SK-N-SH treated with all-trans-retinoic acid at 6 μM for 48 hours (cell line): ENCODE measurements at regions not wholly inside any gene's neighbourhood (a gene's known extent, or its start where the extent isn't known, plus 50 kb on each side); places are given as distances from the start of the nearest gene placed in this dataset.

Experiments
- BACH2 ChIP-seq: fragments of 250-450 bp; sonication (Bioruptor Pico); IDR thresholded peaks from 2 replicates; pipeline ENCODE4 v1.9.0; 2021; ENCODE audit warnings: mild to moderate bottlenecking, borderline replicate concordance
- RARB ChIP-seq: fragments of 250-450 bp; sonication (Bioruptor Pico); IDR thresholded peaks from 2 replicates; pipeline ENCODE4 v1.8.0; 2021; ENCODE audit warnings: mild to moderate bottlenecking, moderate library complexity
- ZC3H10 ChIP-seq: fragments of 250-450 bp; sonication (Bioruptor Pico); IDR thresholded peaks from 2 replicates; pipeline ENCODE4 v1.5.1; 2021; ENCODE audit warnings: mild to moderate bottlenecking, moderate library complexity
- ZFP3 ChIP-seq: fragments of 250-450 bp; sonication (Bioruptor Pico); IDR thresholded peaks from 2 replicates; pipeline ENCODE4 v1.5.0; 2020; ENCODE audit warnings: mild to moderate bottlenecking, moderate library complexity
- ZFP30 ChIP-seq: fragments of 450-650 bp; formaldehyde crosslinking; IDR thresholded peaks from 2 replicates; pipeline ENCODE4 v1.5.0; 2022; ENCODE audit warnings: mild to moderate bottlenecking, moderate library complexity
- TF ChIP-seq, protein P1 (sequence below): fragments of 250-450 bp; sonication (Bioruptor Pico); IDR thresholded peaks from 2 replicates; pipeline ENCODE4 v1.5.1; 2020; ENCODE audit warnings: low read depth, mild to moderate bottlenecking, moderate library complexity
- TF ChIP-seq, protein P2 (sequence below): fragments of 250-450 bp; sonication (Bioruptor Pico); IDR thresholded peaks from 2 replicates; pipeline ENCODE4 v1.8.0; 2020; ENCODE audit warnings: mild to moderate bottlenecking, moderate library complexity, borderline replicate concordance

GRCh38 chr18:22112215-22112614 is 57.2 kb upstream of the GATA6 start:
- TF ChIP-seq BACH2 (CRISPR knock-in tag) (no peak), ZFP30 (no peak), ZC3H10 (CRISPR knock-in tag) (no peak), RARB (no peak), ZFP3 (CRISPR knock-in tag) (no peak)
- TF ChIP-seq, protein P1, sequence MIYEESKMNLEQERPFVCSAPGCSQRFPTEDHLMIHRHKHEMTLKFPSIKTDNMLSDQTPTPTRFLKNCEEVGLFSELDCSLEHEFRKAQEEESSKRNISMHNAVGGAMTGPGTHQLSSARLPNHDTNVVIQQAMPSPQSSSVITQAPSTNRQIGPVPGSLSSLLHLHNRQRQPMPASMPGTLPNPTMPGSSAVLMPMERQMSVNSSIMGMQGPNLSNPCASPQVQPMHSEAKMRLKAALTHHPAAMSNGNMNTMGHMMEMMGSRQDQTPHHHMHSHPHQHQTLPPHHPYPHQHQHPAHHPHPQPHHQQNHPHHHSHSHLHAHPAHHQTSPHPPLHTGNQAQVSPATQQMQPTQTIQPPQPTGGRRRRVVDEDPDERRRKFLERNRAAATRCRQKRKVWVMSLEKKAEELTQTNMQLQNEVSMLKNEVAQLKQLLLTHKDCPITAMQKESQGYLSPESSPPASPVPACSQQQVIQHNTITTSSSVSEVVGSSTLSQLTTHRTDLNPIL (CRISPR knock-in tag), result no peak
- TF ChIP-seq, protein P2, sequence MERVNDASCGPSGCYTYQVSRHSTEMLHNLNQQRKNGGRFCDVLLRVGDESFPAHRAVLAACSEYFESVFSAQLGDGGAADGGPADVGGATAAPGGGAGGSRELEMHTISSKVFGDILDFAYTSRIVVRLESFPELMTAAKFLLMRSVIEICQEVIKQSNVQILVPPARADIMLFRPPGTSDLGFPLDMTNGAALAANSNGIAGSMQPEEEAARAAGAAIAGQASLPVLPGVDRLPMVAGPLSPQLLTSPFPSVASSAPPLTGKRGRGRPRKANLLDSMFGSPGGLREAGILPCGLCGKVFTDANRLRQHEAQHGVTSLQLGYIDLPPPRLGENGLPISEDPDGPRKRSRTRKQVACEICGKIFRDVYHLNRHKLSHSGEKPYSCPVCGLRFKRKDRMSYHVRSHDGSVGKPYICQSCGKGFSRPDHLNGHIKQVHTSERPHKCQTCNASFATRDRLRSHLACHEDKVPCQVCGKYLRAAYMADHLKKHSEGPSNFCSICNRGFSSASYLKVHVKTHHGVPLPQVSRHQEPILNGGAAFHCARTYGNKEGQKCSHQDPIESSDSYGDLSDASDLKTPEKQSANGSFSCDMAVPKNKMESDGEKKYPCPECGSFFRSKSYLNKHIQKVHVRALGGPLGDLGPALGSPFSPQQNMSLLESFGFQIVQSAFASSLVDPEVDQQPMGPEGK, result no peak
